HEK293 (cell line): ENCODE measurements at regions not wholly inside any gene's neighbourhood (a gene's known extent, or its start where the extent isn't known, plus 50 kb on each side); places are given as distances from the start of the nearest gene placed in this dataset.

Source experiments
- CTCF ChIA-PET: fragments of 350-600 bp; formaldehyde crosslinking; extraction: SDS; loops from one replicate; lab custom pipeline; 2021; ENCODE audit warnings: antibody characterized with exemption; lab: Yijun Ruan, JAX
- POLR2A ChIA-PET: fragments of 300-600 bp; formaldehyde crosslinking; extraction: SDS; loops from one replicate; lab custom pipeline; 2020; ENCODE audit warnings: antibody characterized with exemption, inconsistent platforms; lab: Yijun Ruan, JAX
- H3K27ac ChIP-seq: fragments of 200-500 bp; sonication (Bioruptor generic); 2 replicates; pipeline ENCODE4 v1.5.1; 2014; ENCODE audit warnings: low read depth, low read length, control low read depth, inconsistent platforms; ENCODE audit errors: extremely low read depth
- H3K36me3 ChIP-seq, 2 experiments: fragments of 200-500 bp in 1 of 2; sonication (Bioruptor generic) in 1 of 2; 1 replicate in 1 of 2; 2 replicates in 1 of 2; pipeline ENCODE4 v1.5.1; 2014 to 2017; ENCODE audit warnings: inconsistent platforms in 2 of 2, low read length in 2 of 2; ENCODE audit not compliant: control insufficient read depth in 2 of 2, insufficient read depth in 1 of 2
- H3K4me1 ChIP-seq: fragments of 200-500 bp; sonication (Bioruptor generic); 2 replicates; pipeline ENCODE4 v1.5.1; 2014; ENCODE audit warnings: mild to moderate bottlenecking, low read length, inconsistent platforms; ENCODE audit not compliant: control insufficient read depth, insufficient read depth
- H3K4me3 ChIP-seq: 2 replicates; pipeline ENCODE4 v1.5.1; 2011; ENCODE audit warnings: low read depth, mild to moderate bottlenecking, control low read depth, low read length, moderate library complexity
- H3K9me3 ChIP-seq: fragments of 200-500 bp; sonication (Bioruptor generic); 2 replicates; pipeline ENCODE4 v1.5.1; 2014; ENCODE audit warnings: low read depth, low read length, inconsistent platforms; ENCODE audit not compliant: control insufficient read depth, insufficient read depth
- CTCF ChIP-seq: fragments of 450-650 bp; formaldehyde crosslinking; IDR thresholded peaks from 2 replicates; pipeline ENCODE4 v1.5.1; 2016; ENCODE audit warnings: missing biosample characterization, missing genetic modification characterization
- EGR2 ChIP-seq: fragments of 450-650 bp; formaldehyde crosslinking; IDR thresholded peaks from 2 replicates; pipeline ENCODE4 v1.5.1; 2016; ENCODE audit warnings: low read depth, missing biosample characterization, missing genetic modification characterization
- ELK4 ChIP-seq: IDR thresholded peaks from 2 replicates; pipeline ENCODE4 v1.6.1; 2011; ENCODE audit warnings: mild to moderate bottlenecking, low read depth, low read length, borderline replicate concordance
- FEZF1 ChIP-seq: fragments of 450-650 bp; formaldehyde crosslinking; IDR thresholded peaks from 2 replicates; pipeline ENCODE4 v1.5.1; 2016; ENCODE audit warnings: missing biosample characterization, missing genetic modification characterization
- GFI1B ChIP-seq: fragments of 450-650 bp; formaldehyde crosslinking; IDR thresholded peaks from 2 replicates; pipeline ENCODE4 v1.5.1; 2016; ENCODE audit warnings: missing biosample characterization, missing genetic modification characterization
- HOXA7 ChIP-seq: sonication (generic); formaldehyde crosslinking; IDR thresholded peaks from 2 replicates; pipeline ENCODE4 v1.8.1; 2022; ENCODE audit warnings: missing genetic modification reagents, borderline replicate concordance
- MEIS1 ChIP-seq: sonication (generic); formaldehyde crosslinking; IDR thresholded peaks from 2 replicates; pipeline ENCODE4 v1.8.1; 2022; ENCODE audit warnings: missing genetic modification reagents, mild to moderate bottlenecking, borderline replicate concordance
- SALL2 ChIP-seq: fragments of 450-650 bp; formaldehyde crosslinking; IDR thresholded peaks from 2 replicates; pipeline ENCODE4 v1.5.0; 2017; ENCODE audit warnings: missing biosample characterization, mild to moderate bottlenecking, missing genetic modification characterization, borderline replicate concordance
- YY1 ChIP-seq: fragments of 450-650 bp; formaldehyde crosslinking; IDR thresholded peaks from 2 replicates; pipeline ENCODE4 v1.5.1; 2018; ENCODE audit warnings: missing biosample characterization, missing genetic modification characterization
- ZBTB26 ChIP-seq: fragments of 450-650 bp; formaldehyde crosslinking; optimal IDR thresholded peaks from 2 replicates; pipeline ENCODE3; 2016; ENCODE audit warnings: missing biosample characterization, mild to moderate bottlenecking, missing genetic modification characterization
- ZBTB44 ChIP-seq: fragments of 450-650 bp; IDR thresholded peaks from 2 replicates; pipeline ENCODE4 v1.5.1; 2018; ENCODE audit warnings: missing biosample characterization, mild to moderate bottlenecking, missing genetic modification characterization
- ZBTB7A ChIP-seq: fragments of 450-650 bp; formaldehyde crosslinking; IDR thresholded peaks from 2 replicates; pipeline ENCODE4 v1.5.1; 2016; ENCODE audit warnings: low read depth, missing biosample characterization, missing genetic modification characterization
- ZNF174 ChIP-seq: fragments of 450-650 bp; formaldehyde crosslinking; IDR thresholded peaks from 2 replicates; pipeline ENCODE4 v1.5.0; 2017; ENCODE audit warnings: missing biosample characterization, mild to moderate bottlenecking, missing genetic modification characterization
- ZNF184 ChIP-seq: fragments of 450-650 bp; IDR thresholded peaks from 2 replicates; pipeline ENCODE4 v1.5.1; 2018; ENCODE audit warnings: missing biosample characterization, mild to moderate bottlenecking, missing genetic modification characterization
- ZNF274 ChIP-seq, 2 experiments: fragments of 200-500 bp in 1 of 2; fragments of 450-650 bp in 1 of 2; sonication (Bioruptor generic) in 1 of 2; formaldehyde crosslinking in 1 of 2; IDR thresholded peaks; 2 replicates each; pipeline versions ENCODE4 v1.5.1 to v1.6.1; 2014 to 2016; ENCODE audit warnings: borderline replicate concordance in 1 of 2, inconsistent platforms in 1 of 2, low read length in 1 of 2, missing biosample characterization in 1 of 2, missing genetic modification characterization in 1 of 2
- ZNF416 ChIP-seq: fragments of 450-650 bp; formaldehyde crosslinking; IDR thresholded peaks from 2 replicates; pipeline ENCODE4 v1.5.1; 2016; ENCODE audit warnings: missing biosample characterization, missing genetic modification characterization
- ZNF510 ChIP-seq: fragments of 450-650 bp; formaldehyde crosslinking; IDR thresholded peaks from 2 replicates; pipeline ENCODE4 v1.5.1; 2018; ENCODE audit warnings: mild to moderate bottlenecking, missing genetic modification characterization, missing biosample characterization; ENCODE audit not compliant: insufficient replicate concordance
- ZNF600 ChIP-seq: fragments of 450-650 bp; formaldehyde crosslinking; IDR thresholded peaks from 2 replicates; pipeline ENCODE4 v1.5.1; 2016; ENCODE audit warnings: missing biosample characterization, missing genetic modification characterization
- ZNF623 ChIP-seq: fragments of 450-650 bp; formaldehyde crosslinking; IDR thresholded peaks from 2 replicates; pipeline ENCODE4 v1.5.1; 2016; ENCODE audit warnings: missing biosample characterization, missing genetic modification characterization
- ZNF692 ChIP-seq: fragments of 450-650 bp; formaldehyde crosslinking; IDR thresholded peaks from 2 replicates; pipeline ENCODE4 v1.5.1; 2016; ENCODE audit warnings: missing biosample characterization, missing genetic modification characterization
- ZNF701 ChIP-seq: fragments of 450-650 bp; formaldehyde crosslinking; IDR thresholded peaks from 2 replicates; pipeline ENCODE4 v1.5.1; 2016; ENCODE audit warnings: missing biosample characterization, missing genetic modification characterization
- ZNF704 ChIP-seq: fragments of 450-650 bp; formaldehyde crosslinking; IDR thresholded peaks from 2 replicates; pipeline ENCODE4 v1.5.1; 2016; ENCODE audit warnings: missing biosample characterization, missing genetic modification characterization
- ZNF76 ChIP-seq: fragments of 450-650 bp; formaldehyde crosslinking; IDR thresholded peaks from 2 replicates; pipeline ENCODE4; 2016; ENCODE audit warnings: low read depth, missing biosample characterization, missing genetic modification characterization, borderline replicate concordance
- ZNF768 ChIP-seq: fragments of 450-650 bp; formaldehyde crosslinking; IDR thresholded peaks from 2 replicates; pipeline ENCODE4 v1.5.1; 2018; ENCODE audit warnings: missing biosample characterization, mild to moderate bottlenecking, missing genetic modification characterization
- ZNF830 ChIP-seq: fragments of 450-650 bp; IDR thresholded peaks from 2 replicates; pipeline ENCODE4 v1.5.0; 2018; ENCODE audit warnings: missing biosample characterization, missing genetic modification characterization, low read depth, mild to moderate bottlenecking, moderate library complexity
- ZNF843 ChIP-seq: fragments of 450-650 bp; formaldehyde crosslinking; IDR thresholded peaks from 2 replicates; pipeline ENCODE4 v1.5.1; 2016; ENCODE audit warnings: missing biosample characterization, missing genetic modification characterization
- ZSCAN23 ChIP-seq: fragments of 450-650 bp; formaldehyde crosslinking; IDR thresholded peaks from 2 replicates; pipeline ENCODE4 v1.5.1; 2016; ENCODE audit warnings: missing biosample characterization, missing genetic modification characterization

- TF ChIP-seq ZNF692 (tag by site-specific recombination): no peak
- TF ChIP-seq CTCF (tag by site-specific recombination): no peak
- no peak for TF ChIP-seq ZNF600 (tag by site-specific recombination)
- no peak for TF ChIP-seq ZNF510 (tag by site-specific recombination)
- TF ChIP-seq ZNF843: 0 out of 2 replicates have a peak, but pooled peaks have one; percentile 43
- 0 out of 2 replicates have a peak, but pooled peaks have one; percentile 16 for TF ChIP-seq FEZF1
- TF ChIP-seq ZBTB26 (tag by site-specific recombination): no peak
- TF ChIP-seq GFI1B (tag by site-specific recombination): no peak
- no peak for TF ChIP-seq ZNF76 (tag by site-specific recombination)
- TF ChIP-seq, all 188 proteins: peak for 5
These were observed 761.9 kb upstream of the FAM174A start (continued) for GRCh38 chr5:99773290-99773689.

GRCh38 chr5:99771296-99771695 lies 763.9 kb upstream of the FAM174A start:
- Histone ChIP-seq H3K9me3 (no peaks in the 10 kb centered on the region), H3K36me3 (no peaks in the 10 kb centered on the region), H3K4me1 (peaks cover 13% of the 10 kb centered on the region), H3K4me3 (no peak overlapping the region), H3K27ac (no peak overlapping the region)
- CTCF ChIA-PET: no interaction called here
- POLR2A ChIA-PET: no interaction called here
- TF ChIP-seq SALL2: no peak
- TF ChIP-seq ZNF416 (tag by site-specific recombination): no peak
- no peak for TF ChIP-seq YY1 (tag by site-specific recombination)
- TF ChIP-seq ELK4: no peak
- TF ChIP-seq EGR2 (tag by site-specific recombination): no peak
- no peak for TF ChIP-seq ZNF184 (tag by site-specific recombination)
- TF ChIP-seq MEIS1 (CRISPR knock-in tag): no peak
- TF ChIP-seq ZNF701 (tag by site-specific recombination): no peak
- TF ChIP-seq ZBTB7A (tag by site-specific recombination): no peak
- no peak for TF ChIP-seq ZBTB44 (tag by site-specific recombination)
- TF ChIP-seq ZNF623 (tag by site-specific recombination): no peak
- TF ChIP-seq ZNF768: no peak
- TF ChIP-seq ZNF274 (IDR thresholded peaks at IDR 0.05; ENCODE audit: low read length): no peak
- TF ChIP-seq ZNF274 (tag by site-specific recombination; IDR thresholded peaks at IDR 0.05; ENCODE audit: borderline replicate concordance): no peak
- no peak for TF ChIP-seq ZNF174 (tag by site-specific recombination)
- TF ChIP-seq ZNF830 (tag by site-specific recombination): no peak
- TF ChIP-seq ZNF704 (tag by site-specific recombination): no peak
- TF ChIP-seq ZSCAN23 (tag by site-specific recombination): no peak
- TF ChIP-seq HOXA7 (CRISPR knock-in tag): no peak
